ENCODE measurements at regions not wholly inside any gene's neighbourhood (a gene's known extent, or its start where the extent isn't known, plus 50 kb on each side); places are given as distances from the start of the nearest gene placed in this dataset.
A peak's percentile ranks its signal among the peaks of the same experiment; 100 is the strongest.

- no peak for DNase-seq (ENCODE audit: low read depth, low spot score)
- Histone ChIP-seq H3K27me3 (ENCODE audit: control insufficient read depth, insufficient read depth, low read length) (no peaks in the 10 kb centered on the region), H3K9me3 (ENCODE audit: control insufficient read depth, insufficient read depth, low read length) (no peaks in the 10 kb centered on the region), H3K27ac (ENCODE audit: low read depth, low read length) (no peak overlapping the region), H3K4me3 (ENCODE audit: low read depth, low read length) (no peak overlapping the region)
- ChIA-PET CTCF (no interaction called here), POLR2A (interaction anchor here (0.7 to 0.8 kb wide), 2 partner anchors 15 to 19 kb away, joined by 3 to 4 read pairs; no protein-coding TSS in a partner anchor)
- TF ChIP-seq CTCF (IDR thresholded peaks at IDR 0.05; ENCODE audit: low read depth, low read length) = no peak
Observed at GRCh38 chr7:113812591-113813255, 106.1 kb downstream of the PPP1R3A start.

- ChIA-PET POLR2A (no interaction called here), CTCF (no interaction called here)
- Histone ChIP-seq H3K9me3 (ENCODE audit: control insufficient read depth, insufficient read depth, low read length) (no peaks in the 10 kb centered on the region), H3K27me3 (ENCODE audit: control insufficient read depth, insufficient read depth, low read length) (no peaks in the 10 kb centered on the region), H3K27ac (ENCODE audit: low read depth, low read length) (no peak overlapping the region), H3K4me3 (ENCODE audit: low read depth, low read length) (no peak overlapping the region)
- no peak for TF ChIP-seq CTCF (IDR thresholded peaks at IDR 0.05; ENCODE audit: low read depth, low read length)
- DNase-seq (ENCODE audit: low read depth, low spot score) = no peak
Observed at GRCh38 chr7:113810080-113810744, 108.6 kb downstream of the PPP1R3A start.

- CTCF ChIA-PET = no interaction called here
Observed at GRCh38 chr7:113809581-113809980, 109.2 kb downstream of the PPP1R3A start.

GRCh38 chr7:113806633-113807327, 112.0 kb downstream of the PPP1R3A start:
- Histone ChIP-seq H3K27ac (ENCODE audit: low read depth, low read length) (no peak overlapping the region), H3K9me3 (ENCODE audit: control insufficient read depth, insufficient read depth, low read length) (no peaks in the 10 kb centered on the region), H3K27me3 (ENCODE audit: control insufficient read depth, insufficient read depth, low read length) (no peaks in the 10 kb centered on the region), H3K4me3 (ENCODE audit: low read depth, low read length) (no peak overlapping the region)
- TF ChIP-seq CTCF (IDR thresholded peaks at IDR 0.05; ENCODE audit: low read depth, low read length) = no peak
- ChIA-PET POLR2A (no interaction called here), CTCF (interaction anchor here (1.1 kb wide), 1 partner anchor 9 kb away, joined by 3 read pairs; no protein-coding TSS in a partner anchor)
- peak; percentile 20 for DNase-seq (ENCODE audit: low read depth, low spot score)

More at GRCh38 chr7:113809581-113809980, 109.2 kb downstream of the PPP1R3A start:
- H3K9me3 ChIP-seq (ENCODE audit: control insufficient read depth, insufficient read depth, low read length) = no peaks in the 10 kb centered on the region
- TF ChIP-seq CTCF (IDR thresholded peaks at IDR 0.05; ENCODE audit: low read depth, low read length) = no peak
- POLR2A ChIA-PET = no interaction called here
- no peak overlapping the region for H3K27ac ChIP-seq (ENCODE audit: low read depth, low read length)
- H3K27me3 ChIP-seq (ENCODE audit: control insufficient read depth, insufficient read depth, low read length) = no peaks in the 10 kb centered on the region
- no peak overlapping the region for H3K4me3 ChIP-seq (ENCODE audit: low read depth, low read length)
- DNase-seq (ENCODE audit: low read depth, low spot score) = no peak

GRCh38 chr7:113805976-113806375, 112.8 kb downstream of the PPP1R3A start:
- CTCF ChIA-PET = interaction anchor here (1.1 kb wide), 1 partner anchor 8 kb away, joined by 3 read pairs; no protein-coding TSS in a partner anchor
- H3K27me3 ChIP-seq (ENCODE audit: control insufficient read depth, insufficient read depth, low read length) = no peaks in the 10 kb centered on the region
- POLR2A ChIA-PET = no interaction called here
- H3K4me3 ChIP-seq (ENCODE audit: low read depth, low read length) = no peak overlapping the region
- no peak for TF ChIP-seq CTCF (IDR thresholded peaks at IDR 0.05; ENCODE audit: low read depth, low read length)
- DNase-seq (ENCODE audit: low read depth, low spot score) = no peak
- no peak overlapping the region for H3K27ac ChIP-seq (ENCODE audit: low read depth, low read length)
- H3K9me3 ChIP-seq (ENCODE audit: control insufficient read depth, insufficient read depth, low read length) = no peaks in the 10 kb centered on the region

Measured in AG04450 (cell line).